ENCODE measurements at regions not wholly inside any gene's neighbourhood (a gene's known extent, or its start where the extent isn't known, plus 50 kb on each side); places are given as distances from the start of the nearest gene placed in this dataset.

DNA sequence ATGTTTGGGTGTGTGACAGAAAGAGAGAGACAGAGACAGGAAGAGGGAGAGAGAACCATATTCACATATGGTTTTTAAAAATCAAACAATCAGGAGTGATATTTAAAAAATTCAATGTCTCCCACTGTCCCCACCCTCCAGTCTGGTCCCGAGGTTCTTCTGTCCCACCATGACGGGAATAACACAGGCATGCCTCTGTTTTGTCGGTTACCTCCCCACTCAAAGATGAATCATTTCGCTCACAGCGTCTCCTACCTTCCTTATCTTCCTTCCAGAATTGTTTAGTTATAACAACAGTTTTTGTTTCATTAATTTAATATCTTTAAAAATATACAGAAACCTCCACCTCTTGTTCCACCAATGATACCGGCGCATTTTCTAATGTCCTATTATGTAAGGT is 113.0 kb downstream of the KCNF1 start:
- no peaks in the 10 kb centered on the region for H3K4me1 Mint-ChIP-seq (ENCODE audit: low read depth)
- no peaks in the 10 kb centered on the region for H3K36me3 Mint-ChIP-seq (ENCODE audit: low read depth)
- no peaks in the 10 kb centered on the region for H3K9me3 Mint-ChIP-seq
- H3K4me3 Mint-ChIP-seq: no peak overlapping the region
- TF ChIP-seq, protein P1, sequence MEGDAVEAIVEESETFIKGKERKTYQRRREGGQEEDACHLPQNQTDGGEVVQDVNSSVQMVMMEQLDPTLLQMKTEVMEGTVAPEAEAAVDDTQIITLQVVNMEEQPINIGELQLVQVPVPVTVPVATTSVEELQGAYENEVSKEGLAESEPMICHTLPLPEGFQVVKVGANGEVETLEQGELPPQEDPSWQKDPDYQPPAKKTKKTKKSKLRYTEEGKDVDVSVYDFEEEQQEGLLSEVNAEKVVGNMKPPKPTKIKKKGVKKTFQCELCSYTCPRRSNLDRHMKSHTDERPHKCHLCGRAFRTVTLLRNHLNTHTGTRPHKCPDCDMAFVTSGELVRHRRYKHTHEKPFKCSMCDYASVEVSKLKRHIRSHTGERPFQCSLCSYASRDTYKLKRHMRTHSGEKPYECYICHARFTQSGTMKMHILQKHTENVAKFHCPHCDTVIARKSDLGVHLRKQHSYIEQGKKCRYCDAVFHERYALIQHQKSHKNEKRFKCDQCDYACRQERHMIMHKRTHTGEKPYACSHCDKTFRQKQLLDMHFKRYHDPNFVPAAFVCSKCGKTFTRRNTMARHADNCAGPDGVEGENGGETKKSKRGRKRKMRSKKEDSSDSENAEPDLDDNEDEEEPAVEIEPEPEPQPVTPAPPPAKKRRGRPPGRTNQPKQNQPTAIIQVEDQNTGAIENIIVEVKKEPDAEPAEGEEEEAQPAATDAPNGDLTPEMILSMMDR (IDR thresholded peaks at IDR 0.05): no peak
- intact Hi-C loops (cut with micrococcal nuclease): no loop called here
- ChIA-PET CTCF (no interaction called here), POLR2A (no interaction called here)
- H3K27me3 Mint-ChIP-seq: peaks cover 1% of the 10 kb centered on the region
- no peak for DNase-seq
- no peak overlapping the region for H3K27ac Mint-ChIP-seq
- ATAC-seq: no peak

DNA sequence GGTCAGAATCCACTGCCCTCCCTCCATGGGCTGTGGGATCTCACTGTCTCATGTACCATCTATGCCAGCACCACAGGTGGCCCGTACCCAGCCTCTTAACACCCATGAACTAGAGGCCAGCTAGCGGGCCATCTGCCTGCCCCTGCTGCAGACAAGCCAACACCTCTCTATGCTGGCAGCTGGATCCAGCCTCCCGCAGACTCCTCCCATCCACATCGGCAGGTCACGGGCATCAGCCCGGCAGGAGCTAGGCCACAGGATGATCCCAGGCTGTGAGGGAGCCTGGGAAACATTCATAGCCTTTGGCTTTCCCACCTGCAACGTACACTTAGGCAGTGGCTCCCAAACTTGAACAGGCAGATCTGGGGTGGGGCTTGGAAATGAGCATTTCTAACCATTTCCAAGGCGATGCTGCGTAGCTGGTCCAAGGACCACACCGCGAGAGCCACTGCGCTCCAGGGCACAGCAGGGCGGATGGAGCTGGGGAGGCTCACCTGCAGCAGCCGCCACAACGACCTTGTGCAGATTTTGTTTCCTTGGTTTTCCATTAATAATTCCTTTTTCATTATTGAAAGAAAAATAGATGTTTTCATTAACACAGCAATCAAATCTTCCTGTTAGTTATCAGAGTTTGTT is 114.7 kb downstream of the KCNF1 start:
- TF ChIP-seq, protein P1 (IDR thresholded peaks at IDR 0.05): no peak
- Mint-ChIP-seq H3K4me3 (no peak overlapping the region), H3K4me1 (ENCODE audit: low read depth) (no peaks in the 10 kb centered on the region), H3K9me3 (no peaks in the 10 kb centered on the region), H3K27me3 (peaks cover 1% of the 10 kb centered on the region), H3K27ac (no peak overlapping the region), H3K36me3 (ENCODE audit: low read depth) (no peaks in the 10 kb centered on the region)
- ChIA-PET CTCF (no interaction called here), POLR2A (no interaction called here)
- intact Hi-C loops (cut with micrococcal nuclease): no loop called here
- ATAC-seq: no peak
- no peak for DNase-seq

DNA sequence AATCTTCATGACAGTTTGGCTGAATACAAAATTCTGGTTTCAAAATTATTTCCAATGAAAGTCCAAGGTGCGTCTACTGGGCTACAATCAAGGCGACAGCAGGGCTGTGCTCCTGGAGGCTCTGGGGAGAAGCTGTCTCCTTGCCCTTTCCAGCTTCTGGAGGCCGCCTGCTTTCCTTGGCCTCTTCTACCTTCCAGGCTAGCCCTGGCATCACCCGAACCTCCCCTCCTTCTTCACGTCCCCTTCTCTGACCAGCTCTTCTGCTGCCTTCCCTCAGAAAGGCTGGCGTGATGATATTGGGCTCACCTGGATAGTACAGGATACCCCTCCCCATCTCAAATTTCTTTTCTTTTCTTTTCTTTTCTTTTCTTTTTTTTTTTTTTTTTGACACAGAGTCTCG is 115.5 kb downstream of the KCNF1 start:
- CTCF ChIA-PET: no interaction called here
- TF ChIP-seq, protein P1 (IDR thresholded peaks at IDR 0.05): no peak
- no peaks in the 10 kb centered on the region for H3K36me3 Mint-ChIP-seq (ENCODE audit: low read depth)
- intact Hi-C loops (cut with micrococcal nuclease): no loop called here
- peaks cover 1% of the 10 kb centered on the region for H3K27me3 Mint-ChIP-seq
- H3K27ac Mint-ChIP-seq: no peak overlapping the region
- POLR2A ChIA-PET: no interaction called here
- no peak for DNase-seq
- H3K9me3 Mint-ChIP-seq: no peaks in the 10 kb centered on the region
- H3K4me1 Mint-ChIP-seq (ENCODE audit: low read depth): no peaks in the 10 kb centered on the region
- no peak for ATAC-seq
- H3K4me3 Mint-ChIP-seq: no peak overlapping the region

DNA sequence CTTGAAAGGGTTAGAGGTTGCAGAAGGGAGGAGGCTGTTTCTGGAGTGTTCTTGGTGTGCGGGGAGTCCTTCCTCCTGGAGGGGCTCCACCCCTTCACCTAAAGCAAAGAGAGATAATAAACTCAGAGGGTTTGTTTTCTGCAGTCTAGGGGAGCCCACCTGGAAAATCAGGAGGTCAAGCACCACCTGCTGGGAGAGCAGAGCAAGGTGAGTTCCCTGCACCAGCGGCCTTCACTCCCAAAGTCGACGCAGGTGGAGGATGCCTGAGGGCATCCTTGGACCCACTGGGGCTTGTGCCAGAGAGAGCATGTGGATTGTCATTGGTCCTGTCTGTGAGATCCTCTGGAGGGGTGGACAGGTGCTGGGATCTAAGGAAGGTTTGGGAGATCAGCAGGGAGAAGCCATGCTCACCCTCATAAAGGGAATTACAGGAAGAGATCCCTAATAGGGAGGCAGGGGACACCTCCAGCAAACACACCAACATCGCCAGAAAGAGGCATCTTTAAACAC is 116.7 kb downstream of the KCNF1 start:
- peaks cover 4% of the 10 kb centered on the region for H3K9me3 Mint-ChIP-seq
- POLR2A ChIA-PET: no interaction called here
- ATAC-seq (no peak), DNase-seq (no peak)
- H3K27ac Mint-ChIP-seq: no peak overlapping the region
- peaks cover 1% of the 10 kb centered on the region for H3K27me3 Mint-ChIP-seq
- no peaks in the 10 kb centered on the region for H3K4me1 Mint-ChIP-seq (ENCODE audit: low read depth)
- no peaks in the 10 kb centered on the region for H3K36me3 Mint-ChIP-seq (ENCODE audit: low read depth)
- no peak overlapping the region for H3K4me3 Mint-ChIP-seq
- TF ChIP-seq, protein P1 (IDR thresholded peaks at IDR 0.05): no peak
- intact Hi-C loops (cut with micrococcal nuclease): no loop called here
- CTCF ChIA-PET: no interaction called here

DNA sequence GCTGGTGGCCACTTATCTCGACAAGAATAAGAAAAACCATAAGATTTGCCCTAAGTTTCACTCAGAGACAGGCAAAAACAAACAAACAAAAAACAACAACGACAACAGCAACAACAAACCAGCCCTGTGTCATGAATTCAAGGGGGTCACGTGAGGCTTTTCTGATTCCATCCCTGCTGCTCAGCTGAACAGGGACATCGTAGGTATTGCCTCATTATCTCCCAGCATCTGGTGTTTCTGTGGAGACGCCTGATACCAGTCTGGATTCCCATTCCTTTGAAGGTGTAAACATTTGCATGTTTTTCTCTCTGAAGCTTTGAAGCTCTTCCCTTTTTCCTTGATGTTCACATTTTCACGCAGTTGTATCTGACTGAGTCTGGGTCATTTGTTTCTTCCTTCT is 117.4 kb downstream of the KCNF1 start:
- CTCF ChIA-PET: no interaction called here
- DNase-seq (no peak), ATAC-seq (no peak)
- intact Hi-C loops (cut with micrococcal nuclease): no loop called here
- TF ChIP-seq, protein P1 (IDR thresholded peaks at IDR 0.05): no peak
- Mint-ChIP-seq H3K36me3 (ENCODE audit: low read depth) (no peaks in the 10 kb centered on the region), H3K4me3 (no peak overlapping the region), H3K4me1 (ENCODE audit: low read depth) (no peaks in the 10 kb centered on the region), H3K9me3 (peaks cover 4% of the 10 kb centered on the region), H3K27ac (no peak overlapping the region), H3K27me3 (peaks cover 1% of the 10 kb centered on the region)
- POLR2A ChIA-PET: no interaction called here

Data from activated CD8-positive, alpha-beta T cell treated with anti-CD3 and anti-CD28 coated beads for 36 hours (primary cell).